HG03469 (cell line): ENCODE measurements at regions not wholly inside any gene's neighbourhood (a gene's known extent, or its start where the extent isn't known, plus 50 kb on each side); places are given as distances from the start of the nearest gene placed in this dataset.
"Not testable (repeated sequence)": the region's sequence is repeated elsewhere in the genome, so short reads cannot be mapped to it uniquely, and the experiment has no call there.

Experiments
- ATAC-seq: cut with Tn5 transposase; IDR thresholded peaks from one replicate; pipeline ENCODE4 v1.9.1; 2021; ENCODE audit warnings: mild to moderate bottlenecking, moderate library complexity, moderate number of reproducible peaks; ENCODE audit not compliant: unreplicated experiment

DNA sequence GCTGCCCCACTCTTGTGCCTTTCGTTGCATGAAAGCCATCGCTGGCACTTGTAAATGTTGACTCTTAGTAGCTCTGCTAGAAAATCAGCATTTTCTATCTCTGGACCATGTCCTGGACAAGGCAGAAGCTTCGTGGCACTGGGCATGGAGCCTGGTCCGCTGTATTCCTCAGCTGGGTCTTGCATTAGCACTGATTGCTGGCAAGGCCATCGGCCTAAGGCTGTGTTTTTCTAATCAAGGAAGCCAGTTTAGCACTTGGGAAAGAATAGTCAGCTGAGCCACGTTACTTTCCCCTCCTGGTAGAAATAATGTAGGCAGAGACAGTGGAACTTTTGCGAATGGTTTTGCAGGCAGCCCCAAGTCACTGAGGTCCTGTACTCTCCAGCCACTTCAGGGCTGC is 180.2 kb upstream of the EOLA2 start:
- ATAC-seq = no peak

GRCh38 chrX:150119323-150119722 is 181.0 kb upstream of the EOLA2 start:
- no peak for ATAC-seq

- not testable (repeated sequence) for ATAC-seq
These were observed 186.8 kb upstream of the EOLA2 start for GRCh38 chrX:150125045-150125444.

- no peak for ATAC-seq
These were observed 188.9 kb upstream of the EOLA2 start for GRCh38 chrX:150127216-150127615.

DNA sequence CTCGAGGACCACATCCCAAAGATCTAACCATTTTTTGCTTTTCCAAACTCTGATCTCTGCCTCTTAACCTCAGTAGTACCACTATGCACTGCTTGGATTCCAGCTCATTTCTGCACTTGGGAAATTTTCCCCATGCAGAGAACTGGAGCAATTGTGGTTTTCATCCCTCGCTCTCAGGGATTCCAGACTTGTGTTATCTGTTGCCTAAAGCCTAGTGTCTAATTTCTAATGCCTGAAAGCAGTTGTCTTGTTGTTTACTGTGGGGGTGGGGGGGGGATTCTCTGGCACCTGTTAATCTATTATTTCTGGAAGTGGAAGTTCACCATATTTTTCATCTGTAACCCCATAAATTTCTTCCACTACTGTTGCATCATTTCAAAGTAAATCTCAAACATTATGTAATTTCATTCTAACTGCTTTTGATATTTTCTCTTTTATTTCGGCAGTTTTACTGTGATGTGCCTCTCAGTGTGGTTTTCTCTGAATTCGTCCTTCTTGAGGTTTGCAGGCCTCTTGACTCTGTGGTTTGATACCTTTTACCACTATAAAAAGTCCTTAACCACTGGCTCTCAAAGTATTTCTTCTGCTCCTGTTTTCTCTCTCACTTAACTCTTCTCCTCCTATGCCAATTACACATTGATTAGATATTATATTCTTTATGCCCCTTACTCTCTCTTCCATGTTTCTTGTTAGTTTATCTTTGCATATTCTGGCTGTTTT is 205.6 kb upstream of the EOLA2 start:
- no peak for ATAC-seq

DNA sequence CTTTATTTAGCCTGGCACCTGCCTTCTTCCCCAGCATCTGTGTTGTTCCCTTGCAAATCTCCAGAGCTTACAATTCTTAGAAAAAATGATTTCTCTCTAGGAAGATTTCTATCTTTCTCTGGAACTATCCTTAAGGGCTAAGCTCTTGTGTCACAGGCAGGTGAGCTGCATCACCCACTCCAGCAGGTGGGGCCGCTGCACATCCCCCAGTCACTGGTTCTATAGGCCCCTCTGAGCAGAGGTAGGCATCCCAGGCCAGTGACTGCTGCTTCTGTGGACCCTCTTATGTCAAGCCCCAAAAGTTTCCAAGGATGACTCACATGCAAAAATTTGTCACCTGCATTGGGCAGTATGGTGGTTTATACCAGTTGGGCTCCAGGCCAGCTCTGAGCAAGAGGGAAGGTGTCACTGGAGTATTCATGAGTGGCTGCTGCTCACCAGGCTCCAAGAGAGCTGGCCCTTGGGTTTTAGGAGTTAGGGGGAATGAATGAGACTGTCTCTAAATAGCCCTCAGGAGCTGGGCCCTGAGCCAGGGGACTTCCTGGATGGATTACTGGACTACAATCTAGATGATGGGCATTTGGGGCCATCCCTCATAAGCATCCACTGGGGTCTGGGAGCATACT is 208.1 kb upstream of the EOLA2 start:
- no peak for ATAC-seq

- no peak for ATAC-seq
These were observed 210.7 kb upstream of the EOLA2 start for GRCh38 chrX:150148749-150149672.

DNA sequence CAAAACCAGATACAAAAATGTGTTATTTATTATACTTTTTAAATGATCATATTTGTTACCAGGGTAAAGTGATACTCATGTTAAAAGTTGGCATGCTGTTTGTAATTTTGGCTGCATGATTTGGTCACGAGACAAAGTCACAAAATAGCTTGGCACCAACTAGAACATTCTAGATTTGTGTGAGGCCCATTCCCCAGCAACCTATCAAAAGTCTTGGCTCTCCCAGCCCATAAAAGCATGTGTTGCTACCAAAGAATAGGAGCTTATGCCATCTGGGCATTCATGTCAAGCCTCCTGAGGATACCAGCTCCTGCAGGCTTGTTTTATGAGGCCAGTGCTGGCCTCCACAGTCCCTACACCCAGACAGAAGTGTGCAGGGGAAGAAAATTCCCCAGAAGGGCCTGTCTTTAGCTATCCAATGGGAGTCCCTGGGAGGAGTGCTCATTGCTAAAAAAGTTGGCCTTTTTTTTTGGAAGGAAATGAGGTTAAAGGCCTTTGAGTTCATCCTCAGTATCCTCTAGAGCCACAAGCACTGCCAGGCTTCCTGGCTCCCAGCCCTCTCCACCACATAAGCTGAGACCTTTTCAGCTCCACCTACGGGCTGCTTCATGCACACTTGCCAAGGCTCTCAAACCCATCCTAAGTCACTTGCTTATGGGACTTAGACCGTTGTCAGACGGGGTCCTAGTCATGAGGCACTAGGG is 211.9 kb upstream of the EOLA2 start:
- no peak for ATAC-seq

DNA sequence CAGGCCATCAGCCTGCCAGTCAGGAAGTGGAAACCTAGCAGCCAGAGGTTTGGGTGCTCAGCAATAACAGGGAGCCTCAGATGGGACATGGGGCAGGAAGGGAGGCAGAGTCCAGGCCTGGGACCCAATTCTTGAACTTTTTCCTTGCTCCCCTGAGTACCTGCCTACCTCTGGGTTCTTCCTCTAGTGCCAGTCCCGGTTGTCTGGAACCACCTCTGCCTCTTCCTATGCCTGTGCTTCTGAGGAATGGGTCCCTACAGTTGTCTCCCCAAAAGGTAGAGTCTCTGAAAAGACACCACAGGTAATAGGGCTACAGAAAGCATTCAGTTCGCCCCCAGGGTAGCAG is 212.4 kb upstream of the MAMLD1 start:
- ATAC-seq = no peak

DNA sequence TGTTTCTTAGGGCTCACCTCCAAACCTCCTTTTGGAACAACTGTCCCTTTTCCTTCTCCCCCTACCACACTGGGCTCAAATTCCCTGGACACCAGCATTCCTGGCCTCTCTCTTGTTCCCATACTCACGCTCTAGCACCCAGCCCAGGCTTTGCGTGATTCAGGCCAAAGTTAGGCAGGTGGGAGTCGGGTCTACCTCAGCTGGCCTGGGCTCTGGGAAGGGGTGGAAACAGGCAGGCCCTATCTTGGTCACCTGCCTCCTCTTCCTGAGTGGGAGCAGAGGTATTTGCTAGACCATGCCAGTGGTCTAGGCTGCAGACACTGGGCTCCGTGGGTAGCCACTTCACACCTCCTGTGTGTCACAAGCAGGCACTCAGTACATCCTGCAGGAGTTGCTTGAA is 211.1 kb upstream of the MAMLD1 start:
- no peak for ATAC-seq

DNA sequence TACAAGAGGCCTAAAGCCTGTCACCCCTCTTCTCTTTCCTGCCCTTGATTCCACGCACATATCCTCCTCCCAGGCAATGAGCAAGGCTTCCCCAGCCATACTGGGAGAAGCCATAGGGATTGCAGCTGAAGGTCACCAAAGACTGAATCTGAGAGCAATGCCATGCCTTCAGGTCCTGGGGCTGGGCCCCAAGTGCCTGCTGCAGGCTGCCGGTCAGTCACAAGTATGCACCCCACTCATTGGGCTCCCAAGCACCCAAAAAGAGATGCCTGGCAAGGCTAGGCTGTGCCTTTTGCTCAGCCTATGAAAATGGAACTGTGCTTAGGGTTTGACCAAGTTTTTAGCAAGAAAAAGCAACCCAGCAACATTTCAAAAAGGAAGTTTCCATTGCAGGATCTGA is 210.6 kb upstream of the MAMLD1 start:
- no peak for ATAC-seq

- no peak for ATAC-seq
These were observed 207.6 kb upstream of the MAMLD1 start for GRCh38 chrX:150155436-150156035.

- no peak for ATAC-seq
These were observed 206.5 kb upstream of the MAMLD1 start for GRCh38 chrX:150156615-150157014.

GRCh38 chrX:150157291-150157690 is 205.8 kb upstream of the MAMLD1 start:
- ATAC-seq = no peak

- no peak for ATAC-seq
These were observed 204.4 kb upstream of the MAMLD1 start for GRCh38 chrX:150158554-150159332.

- no peak for ATAC-seq
These were observed 203.6 kb upstream of the MAMLD1 start for GRCh38 chrX:150159537-150159936.

DNA sequence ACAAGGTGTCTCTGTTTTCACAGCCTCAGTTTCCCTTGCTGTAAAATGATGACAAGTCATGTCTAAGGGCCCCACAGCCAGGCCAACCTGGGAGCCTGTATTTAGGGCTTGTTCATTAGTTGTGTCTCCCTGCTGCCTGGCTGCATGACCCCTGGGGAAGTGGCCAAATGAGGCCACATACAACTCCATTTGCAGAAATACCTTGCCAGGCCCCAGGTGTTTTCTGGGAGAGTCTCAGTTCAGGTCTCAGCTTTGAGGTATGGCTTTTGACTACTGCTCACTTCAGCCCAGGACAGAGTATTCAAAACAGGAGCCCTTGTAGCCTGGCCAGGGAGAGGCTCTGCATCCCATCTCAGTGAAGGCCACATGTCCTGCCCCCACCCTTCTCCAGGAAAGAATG is 202.5 kb upstream of the MAMLD1 start:
- no peak for ATAC-seq

GRCh38 chrX:150161193-150161592 is 201.9 kb upstream of the MAMLD1 start:
- ATAC-seq = no peak

- no peak for ATAC-seq
These were observed 201.0 kb upstream of the MAMLD1 start for GRCh38 chrX:150162141-150162540.
